ENCODE measurements at regions not wholly inside any gene's neighbourhood (a gene's known extent, or its start where the extent isn't known, plus 50 kb on each side); places are given as distances from the start of the nearest gene placed in this dataset.

- DNase-seq (ENCODE audit: low spot score) = no peak
Measured at GRCh38 chr1:189336115-189337100, 1141.3 kb downstream of the BRINP3 start.

DNA sequence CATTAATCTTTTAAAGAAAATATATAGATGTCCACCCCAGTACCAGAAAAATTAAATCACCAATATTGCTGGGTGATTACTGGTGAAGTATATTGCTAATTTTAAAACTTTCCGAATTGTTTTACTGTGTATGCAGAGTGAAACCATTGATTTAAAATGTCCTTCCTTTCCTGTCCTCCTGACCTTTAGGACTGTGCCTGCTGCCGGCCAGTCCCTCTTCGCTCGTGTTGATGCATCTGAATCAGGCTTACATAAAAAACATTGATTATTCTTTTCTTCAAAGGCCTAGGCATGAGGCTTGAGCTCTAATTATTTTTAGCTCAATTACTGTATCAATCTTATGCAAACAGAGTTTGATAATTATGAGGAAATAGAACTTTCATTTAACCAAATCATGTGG, 1128.1 kb downstream of the BRINP3 start:
- no peak for DNase-seq (ENCODE audit: low spot score)

DNA sequence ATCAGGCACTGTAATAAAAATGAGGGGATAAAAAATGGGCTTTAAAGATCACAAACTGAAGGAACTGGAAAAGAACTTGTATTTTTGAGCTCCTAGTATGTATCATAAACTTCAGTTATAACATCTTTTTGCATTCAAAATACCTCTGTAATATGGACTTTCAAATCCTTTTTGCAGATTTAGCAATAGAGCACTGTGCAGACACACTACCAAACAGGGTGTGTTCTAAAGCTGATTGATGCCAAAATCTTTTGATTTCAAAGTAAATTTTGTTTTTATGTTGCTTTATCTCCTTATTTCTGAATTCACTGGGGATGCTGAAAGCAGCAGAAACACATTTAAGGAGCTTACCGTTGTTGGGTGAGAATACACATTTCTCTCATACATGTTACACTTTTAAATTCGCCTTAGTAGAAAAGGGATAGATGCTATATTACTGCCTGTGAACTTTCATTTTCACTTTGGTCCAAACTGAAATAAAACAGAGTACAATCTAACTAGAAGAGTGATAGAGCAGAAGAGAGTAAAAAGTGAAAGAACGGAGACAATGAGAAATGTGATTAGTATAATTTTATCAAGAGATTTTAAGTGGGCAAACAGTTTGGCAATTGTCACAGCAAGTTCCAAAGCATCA, 1126.6 kb downstream of the BRINP3 start:
- no peak for DNase-seq (ENCODE audit: low spot score)

DNA sequence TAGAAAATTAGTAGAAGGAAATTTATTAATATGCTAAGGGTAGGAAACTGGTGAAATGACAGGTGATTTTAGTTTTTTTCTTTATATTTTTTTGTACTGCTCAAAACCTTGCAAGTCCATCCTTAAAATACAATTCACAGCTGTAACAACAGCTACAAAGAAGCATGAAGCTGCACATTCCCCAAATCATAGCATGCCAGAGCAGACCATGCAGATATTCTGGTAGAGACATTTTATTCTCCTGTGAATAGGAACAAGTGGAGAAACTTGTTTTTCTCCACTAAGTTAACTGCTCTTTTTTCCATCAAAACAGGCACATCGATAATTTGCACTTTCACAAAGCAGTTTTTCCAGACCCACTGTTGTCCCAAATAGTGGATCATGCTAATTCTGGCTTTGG, 1125.7 kb downstream of the BRINP3 start:
- no peak for DNase-seq (ENCODE audit: low spot score)

- no peak for DNase-seq (ENCODE audit: low spot score)
Measured at GRCh38 chr1:189356206-189356605, 1121.5 kb downstream of the BRINP3 start.

- no peak for DNase-seq (ENCODE audit: low spot score)
Measured at GRCh38 chr1:189357317-189357716, 1120.3 kb downstream of the BRINP3 start.

DNA sequence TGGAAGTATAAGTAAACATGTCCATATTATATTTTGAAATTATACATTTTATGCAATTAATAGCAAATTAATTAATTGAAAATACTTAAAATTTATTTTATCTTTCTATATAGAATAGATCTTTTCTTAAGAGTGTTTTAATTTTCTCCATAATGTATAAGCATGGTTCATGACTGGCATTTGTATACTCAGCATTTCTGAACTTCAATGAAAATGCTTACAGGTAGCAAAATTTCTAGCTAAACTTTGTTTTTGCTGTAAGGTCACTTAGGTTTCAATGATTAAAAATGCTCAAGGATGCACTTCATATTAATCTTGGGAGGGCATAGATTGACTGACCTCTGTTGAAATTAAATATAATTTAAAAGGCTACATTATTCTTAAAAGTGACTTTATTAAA, 1108.1 kb downstream of the BRINP3 start:
- no peak for DNase-seq (ENCODE audit: low spot score)

DNA sequence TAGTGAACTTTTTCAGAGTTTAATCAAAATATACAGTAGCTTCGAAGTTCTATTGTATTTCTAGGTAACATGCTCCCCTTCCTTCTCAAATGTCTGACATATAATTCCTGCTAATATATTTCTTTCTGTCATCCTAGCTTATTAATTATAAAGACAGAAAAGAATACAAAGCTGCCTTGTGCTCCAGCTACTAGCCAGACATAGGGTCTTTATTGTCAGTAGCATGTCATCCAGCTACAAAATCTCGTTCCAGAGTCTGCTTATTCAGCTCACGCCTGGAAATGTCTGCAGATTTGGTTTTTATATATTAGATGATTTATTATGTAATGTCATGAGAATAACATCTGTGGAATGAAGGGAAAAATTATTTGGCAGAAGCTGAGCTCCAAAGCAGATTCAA, 1102.8 kb downstream of the BRINP3 start:
- no peak for DNase-seq (ENCODE audit: low spot score)

DNA sequence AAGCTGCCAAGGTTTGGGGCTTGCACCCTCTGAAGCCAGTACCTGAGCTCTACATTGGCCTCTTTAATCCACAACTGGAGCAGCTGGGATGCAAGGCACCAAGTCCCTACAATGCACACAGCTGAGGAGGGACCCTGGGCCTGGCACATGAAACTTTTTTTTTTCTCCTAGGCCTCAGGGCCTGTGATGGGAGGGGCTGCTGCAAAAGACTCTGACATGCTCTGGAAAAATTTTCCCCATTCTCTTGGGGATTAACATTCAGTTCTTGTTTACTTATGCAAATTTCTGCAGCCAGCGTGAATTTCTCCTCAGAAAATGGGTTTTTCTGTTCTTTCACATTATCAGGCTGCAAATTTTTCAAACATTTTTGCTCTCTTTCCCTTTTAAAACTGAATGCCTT, 1072.2 kb downstream of the BRINP3 start:
- no peak for DNase-seq (ENCODE audit: low spot score)

- no peak for DNase-seq (ENCODE audit: low spot score)
Measured at GRCh38 chr1:189409774-189410173, 1067.9 kb downstream of the BRINP3 start.

GRCh38 chr1:189424746-189425331, 1052.8 kb downstream of the BRINP3 start:
- DNase-seq (ENCODE audit: low spot score) = no peak

DNA sequence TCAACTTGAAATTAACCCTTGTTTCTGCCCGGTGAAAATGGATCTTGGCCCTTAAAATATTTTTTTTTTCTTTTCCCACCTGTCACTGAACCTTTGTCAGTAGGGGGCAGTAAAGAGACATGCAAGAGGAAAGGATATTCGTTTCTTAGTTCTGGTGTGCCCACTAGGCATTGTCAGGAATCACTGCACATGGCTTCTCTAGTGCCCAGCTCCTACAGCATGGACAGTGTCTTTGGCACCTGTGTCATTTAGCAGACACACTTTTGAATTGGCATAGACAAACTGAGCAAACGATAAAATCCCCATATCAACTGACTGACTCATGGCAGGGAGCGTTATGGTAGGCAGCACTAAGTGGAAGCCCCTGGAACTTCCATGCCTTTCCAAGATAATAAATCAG, 1048.1 kb downstream of the BRINP3 start:
- DNase-seq (ENCODE audit: low spot score) = no peak

DNA sequence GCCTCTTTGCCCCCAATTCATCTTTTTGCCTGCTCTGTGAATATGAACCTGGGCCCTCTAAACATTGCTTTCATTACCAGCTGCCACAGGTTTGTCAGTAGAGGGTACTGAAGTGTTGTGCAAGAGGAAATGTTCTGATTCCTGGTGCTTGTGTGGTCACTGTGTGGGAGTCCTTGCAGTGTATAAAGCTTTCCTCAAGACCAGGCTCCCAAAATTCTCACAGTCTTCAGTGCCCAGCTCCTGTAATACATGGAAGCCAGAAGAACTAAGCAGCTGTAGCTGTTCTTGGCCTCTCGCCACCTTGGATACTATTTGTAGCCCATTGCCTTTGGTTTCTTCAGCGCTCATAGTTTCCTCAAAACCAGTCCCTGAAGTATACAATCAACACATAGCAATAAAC, 1046.2 kb downstream of the BRINP3 start:
- no peak for DNase-seq (ENCODE audit: low spot score)

- no peak for DNase-seq (ENCODE audit: low spot score)
Measured at GRCh38 chr1:189432753-189433152, 1044.9 kb downstream of the BRINP3 start.

GRCh38 chr1:189434461-189434860, 1043.2 kb downstream of the BRINP3 start:
- no peak for DNase-seq (ENCODE audit: low spot score)

GRCh38 chr1:189435398-189435797, 1042.3 kb downstream of the BRINP3 start:
- no peak for DNase-seq (ENCODE audit: low spot score)

DNA sequence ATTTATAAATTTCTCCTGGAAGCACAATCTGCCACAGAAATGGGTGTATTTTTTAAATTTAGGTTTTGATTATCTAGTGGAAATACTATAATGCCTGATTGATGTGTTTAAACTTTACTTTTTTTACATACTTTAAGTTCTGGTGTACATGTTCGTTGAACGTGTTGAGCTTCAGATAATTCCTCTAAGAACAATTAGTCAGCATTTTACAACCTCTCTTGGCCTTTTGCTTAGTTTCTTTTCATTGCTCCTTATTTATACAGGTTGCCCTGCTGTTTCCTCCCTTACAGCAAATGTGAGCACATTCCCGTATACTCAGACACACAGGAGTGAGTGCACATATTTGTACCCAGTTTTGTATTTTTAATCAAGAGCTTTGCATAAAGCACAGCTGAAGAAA, 1038.9 kb downstream of the BRINP3 start:
- no peak for DNase-seq (ENCODE audit: low spot score)

GRCh38 chr1:189463166-189463565, 1014.5 kb downstream of the BRINP3 start:
- DNase-seq (ENCODE audit: low spot score) = no peak

GRCh38 chr1:189496768-189497167, 980.9 kb downstream of the BRINP3 start:
- no peak for DNase-seq (ENCODE audit: low spot score)

DNA sequence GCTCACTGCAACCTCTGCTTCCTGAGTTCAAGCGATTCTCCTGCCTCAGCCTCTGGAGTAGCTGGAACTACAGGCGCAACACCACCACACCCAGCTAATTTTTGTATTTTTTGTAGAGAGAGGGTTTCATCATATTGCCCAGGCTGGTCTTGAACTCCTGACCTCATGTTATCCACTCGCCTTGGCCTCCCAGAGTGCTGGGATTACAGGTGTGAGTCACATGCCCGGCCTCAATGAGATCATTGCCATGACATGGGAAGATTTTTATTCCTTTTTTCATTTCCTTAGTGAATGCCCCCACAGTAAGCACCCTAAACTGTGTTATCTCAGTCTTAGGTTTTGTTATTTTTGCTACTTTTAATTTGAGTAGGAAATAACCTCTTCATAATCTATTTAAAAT, 977.9 kb downstream of the BRINP3 start:
- no peak for DNase-seq (ENCODE audit: low spot score)

DNA sequence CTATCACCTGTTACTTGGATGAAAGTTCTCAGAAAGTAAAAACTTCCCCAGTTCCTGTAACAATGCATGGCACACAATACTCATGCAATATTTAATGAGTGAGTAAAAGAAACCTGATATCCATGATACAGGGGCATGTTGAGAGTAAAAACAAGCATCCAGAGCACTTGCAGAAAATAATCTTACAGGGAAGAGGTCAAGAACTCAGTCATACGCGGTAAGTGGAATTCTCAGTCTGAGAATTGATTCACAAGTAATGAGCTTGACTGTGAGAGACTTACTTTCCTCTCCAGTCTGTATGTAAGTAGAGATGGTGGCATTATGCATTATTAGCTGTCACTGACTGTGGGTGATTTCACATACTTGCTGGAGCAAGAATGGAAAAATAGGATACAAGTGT, 976.9 kb downstream of the BRINP3 start:
- no peak for DNase-seq (ENCODE audit: low spot score)

DNA sequence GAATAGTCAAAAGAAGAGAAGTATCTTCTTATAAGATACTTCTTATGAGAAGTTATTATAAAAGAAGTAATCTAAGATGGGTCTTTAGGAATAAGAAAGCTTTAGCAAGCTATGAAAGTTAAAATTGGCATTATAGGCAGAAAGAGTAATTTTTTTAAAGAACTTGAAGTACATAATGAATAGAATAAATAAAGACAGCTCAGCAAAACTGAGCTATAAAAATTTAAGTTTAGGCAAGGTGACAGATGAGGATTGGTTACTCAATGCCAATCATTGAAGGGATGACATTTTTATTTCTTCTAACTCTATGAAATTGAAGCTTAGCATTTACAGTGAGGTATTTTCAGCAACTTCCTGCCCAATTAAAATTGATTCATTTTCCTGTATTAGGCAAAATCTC, 966.8 kb downstream of the BRINP3 start:
- DNase-seq (ENCODE audit: low spot score) = no peak

DNA sequence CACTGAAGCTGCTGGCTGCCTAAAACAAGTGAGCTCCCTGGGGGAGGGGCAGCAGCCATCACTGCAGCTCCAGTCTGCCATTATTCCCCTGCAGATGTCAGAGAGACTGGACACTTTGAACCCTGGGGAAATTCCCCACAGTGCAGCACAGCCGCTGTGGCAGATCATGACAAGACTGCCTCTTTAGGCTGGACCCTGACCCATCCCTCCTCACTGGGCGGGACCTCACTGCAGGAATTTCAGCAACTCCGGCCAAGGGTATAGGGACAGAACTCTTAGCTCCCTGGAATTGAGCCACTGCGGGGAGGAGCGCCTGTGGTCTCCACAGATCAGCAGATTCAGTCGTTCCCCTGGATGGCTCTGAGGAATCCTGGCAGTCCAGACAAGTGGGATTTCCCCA, 964.6 kb downstream of the BRINP3 start:
- no peak for DNase-seq (ENCODE audit: low spot score)

All from SW480 (cell line).